ENCODE measurements at regions not wholly inside any gene's neighbourhood (a gene's known extent, or its start where the extent isn't known, plus 50 kb on each side); places are given as distances from the start of the nearest gene placed in this dataset.

DNA sequence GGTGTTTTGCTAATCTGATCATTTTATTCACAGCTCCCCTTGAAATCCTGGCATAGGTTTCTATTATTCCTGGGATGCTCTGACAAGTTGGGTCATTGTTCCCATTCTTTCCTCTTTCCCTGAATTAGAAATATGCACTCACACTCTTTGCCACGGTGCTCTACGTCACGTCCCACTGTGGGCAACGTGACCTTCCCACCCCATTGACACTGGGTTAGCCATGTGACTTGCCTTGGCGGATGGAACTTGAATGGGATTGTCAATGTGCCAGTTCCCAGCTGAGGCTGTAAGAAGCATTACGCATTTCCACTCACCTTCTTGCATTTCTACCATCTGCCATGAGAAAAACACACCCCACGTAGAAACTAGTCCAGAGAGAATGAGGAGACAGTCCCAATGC lies 492.4 kb downstream of the SHISA9 start:
- no peak for DNase-seq (ENCODE audit: low read depth)

DNA sequence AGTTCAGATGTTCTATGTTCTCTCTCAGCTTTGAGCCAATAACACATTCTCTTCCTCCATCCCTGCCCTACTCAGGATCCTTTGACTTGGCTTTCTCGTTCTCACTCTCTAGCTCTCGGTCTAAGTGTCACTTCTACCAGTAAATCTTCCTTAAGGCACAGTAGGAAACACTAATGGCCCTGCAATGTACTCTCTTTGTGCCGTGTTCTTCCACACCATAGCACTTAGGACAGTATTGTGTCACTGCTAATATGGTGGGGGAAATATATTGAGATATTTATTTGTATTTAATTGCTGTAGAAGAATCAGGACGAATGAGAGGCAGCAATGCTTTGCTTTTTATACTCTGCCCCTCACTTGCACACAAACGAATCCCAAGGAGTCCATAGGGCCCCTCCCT lies 493.1 kb downstream of the SHISA9 start:
- DNase-seq (ENCODE audit: low read depth) = no peak

DNA sequence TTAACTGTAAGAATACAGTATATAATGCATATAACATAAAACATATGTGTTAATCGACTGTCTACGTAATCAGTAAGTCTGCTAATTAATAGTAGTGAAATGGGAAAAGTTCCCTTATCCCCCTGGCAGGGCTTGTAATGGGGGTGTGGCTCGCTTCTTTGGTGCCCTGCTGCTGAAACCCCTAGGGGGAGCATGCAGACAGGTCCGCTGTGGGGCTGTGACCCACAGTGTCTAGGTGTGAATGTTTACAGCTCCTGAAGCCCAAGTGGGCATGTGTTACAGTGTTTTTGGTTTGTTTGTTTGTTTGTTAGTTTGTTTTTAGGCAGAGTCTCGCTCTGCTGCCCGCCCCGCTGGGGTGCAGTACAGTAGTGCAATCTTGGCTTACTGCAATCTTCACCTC lies 495.7 kb downstream of the SHISA9 start:
- DNase-seq (ENCODE audit: low read depth) = no peak

DNA sequence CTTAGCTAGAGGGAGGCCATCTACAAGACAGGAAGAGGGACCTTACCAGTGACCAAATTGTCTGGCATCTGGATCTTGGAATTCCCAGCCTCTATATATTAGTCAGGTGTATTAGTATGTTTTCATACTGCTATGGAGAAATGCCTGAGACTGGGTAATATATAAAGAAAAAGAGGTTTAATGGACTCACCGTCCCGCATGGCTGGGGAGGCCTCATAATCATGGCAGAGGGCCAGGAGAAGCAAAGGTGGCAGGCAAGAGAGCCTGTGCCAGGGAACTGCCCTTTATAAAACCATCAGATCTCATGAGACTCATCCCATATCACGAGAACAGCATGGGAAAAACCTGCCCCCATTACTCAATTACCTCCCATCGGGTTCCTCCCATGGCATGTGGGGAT lies 500.2 kb downstream of the SHISA9 start:
- DNase-seq (ENCODE audit: low read depth) = no peak

DNA sequence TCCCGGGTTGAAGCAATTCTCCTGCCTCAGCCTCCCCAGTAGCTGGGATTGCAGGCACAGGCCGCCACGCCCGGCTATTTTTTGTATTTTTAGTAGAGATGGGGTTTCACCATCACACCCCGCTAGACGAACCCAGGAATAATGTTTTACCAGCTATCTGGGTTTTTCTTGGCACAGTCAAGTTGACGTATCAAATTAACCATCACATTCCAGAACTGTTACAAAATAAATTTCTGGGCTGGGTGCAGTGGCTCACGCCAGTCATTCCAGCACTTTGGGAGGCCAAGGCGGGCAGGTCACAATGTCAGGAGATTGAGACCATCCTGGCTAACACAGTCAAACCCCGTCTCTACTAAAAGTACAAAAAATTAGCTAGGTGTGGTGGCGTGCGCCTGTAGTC lies 501.2 kb downstream of the SHISA9 start:
- peak; percentile 50 for DNase-seq (ENCODE audit: low read depth)

DNA sequence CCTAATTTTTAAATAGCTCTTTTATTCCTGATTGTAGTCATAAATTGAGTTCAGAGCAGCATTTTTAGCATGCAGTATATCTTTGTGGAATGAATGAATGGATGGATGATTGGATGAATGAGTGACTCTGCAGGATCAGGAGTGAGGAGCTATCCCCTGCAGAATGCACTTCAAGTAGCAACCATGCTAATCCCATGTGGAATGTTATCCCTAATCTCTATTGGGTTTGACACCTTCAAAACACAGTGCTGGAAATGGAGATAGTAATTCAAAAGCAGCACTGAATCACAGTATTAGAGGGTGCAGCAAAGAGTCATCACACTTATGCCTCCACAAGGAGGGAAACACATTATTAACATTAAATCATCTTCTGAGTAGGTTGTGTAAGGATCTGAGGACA lies 501.9 kb downstream of the SHISA9 start:
- no peak for DNase-seq (ENCODE audit: low read depth)

DNA sequence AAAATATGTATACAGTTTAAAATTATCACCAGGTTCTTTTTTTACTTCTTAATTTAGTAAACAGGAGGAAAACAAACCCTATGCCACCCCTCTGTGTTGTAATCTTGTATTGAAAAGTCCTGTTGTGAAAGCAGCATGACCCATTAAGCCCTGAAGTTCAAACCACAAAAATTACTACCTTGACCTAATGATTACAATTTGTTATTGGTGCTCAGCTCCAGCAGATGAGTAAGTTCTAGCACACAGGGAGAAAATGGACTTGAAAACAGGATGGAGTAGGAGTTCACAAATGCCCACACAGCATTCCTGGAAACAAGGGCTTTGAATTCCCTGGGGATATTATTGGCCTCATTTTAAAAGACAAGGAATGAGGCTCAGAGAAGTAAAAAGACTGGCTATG lies 505.8 kb upstream of the ERCC4 start:
- DNase-seq (ENCODE audit: low read depth) = no peak

DNA sequence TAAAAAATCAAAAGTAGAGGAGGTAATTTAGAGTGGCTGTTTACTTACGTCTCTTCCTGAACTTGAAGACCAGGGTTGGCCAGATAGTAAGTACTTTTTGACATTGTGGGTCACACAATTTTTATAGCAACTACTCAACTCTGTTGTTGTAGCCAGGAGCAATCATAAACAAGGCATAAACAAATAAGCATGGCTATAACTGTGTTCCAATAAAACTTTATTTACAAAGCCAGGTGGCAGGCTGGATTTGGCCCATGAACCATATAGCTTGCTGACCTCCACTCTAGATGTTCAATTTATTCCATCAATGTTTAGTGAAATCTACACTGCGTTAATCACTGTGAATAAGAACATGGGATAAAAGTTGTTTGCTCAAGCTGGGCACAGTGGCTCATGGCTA lies 500.4 kb upstream of the ERCC4 start:
- DNase-seq (ENCODE audit: low read depth) = no peak

DNA sequence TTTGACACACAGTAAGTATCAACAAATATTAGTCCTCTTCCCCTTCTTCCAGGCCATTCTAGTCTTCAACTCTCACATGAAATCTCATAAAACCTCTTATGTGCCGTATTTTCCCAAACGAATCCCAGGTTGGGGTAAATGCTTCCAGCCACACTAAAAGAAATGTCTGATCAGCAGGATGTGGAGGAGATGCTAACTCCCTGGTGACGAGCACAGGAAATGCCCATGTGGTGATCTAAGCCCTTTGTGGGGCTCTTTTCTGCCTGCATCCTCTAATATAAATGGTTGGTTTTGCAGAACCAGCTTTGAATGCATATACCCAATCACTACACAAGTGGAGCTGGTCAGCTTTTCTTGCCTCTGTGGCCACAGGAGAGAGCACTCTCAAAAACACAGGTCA lies 498.2 kb upstream of the ERCC4 start:
- DNase-seq (ENCODE audit: low read depth) = peak; percentile 23

DNA sequence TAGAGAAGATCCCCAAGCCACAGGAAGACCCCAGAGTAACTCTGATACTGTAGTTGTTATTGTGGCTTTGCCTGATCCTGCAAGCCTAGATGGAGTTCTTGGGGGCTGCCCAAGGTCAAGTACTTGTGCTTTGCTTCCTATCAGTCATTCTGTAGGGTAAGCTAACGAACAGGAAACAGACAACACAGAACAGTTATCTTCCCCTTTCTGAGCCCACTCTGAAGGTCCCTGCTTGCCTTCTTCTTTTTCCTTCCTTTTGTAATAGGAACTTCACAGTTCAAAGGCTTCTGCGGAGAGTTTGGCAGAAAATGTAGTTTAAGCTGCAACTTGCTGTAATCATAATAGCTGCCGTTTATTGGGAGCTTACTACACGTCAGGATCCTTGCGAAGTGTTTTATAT lies 494.1 kb upstream of the ERCC4 start:
- DNase-seq (ENCODE audit: low read depth) = no peak

DNA sequence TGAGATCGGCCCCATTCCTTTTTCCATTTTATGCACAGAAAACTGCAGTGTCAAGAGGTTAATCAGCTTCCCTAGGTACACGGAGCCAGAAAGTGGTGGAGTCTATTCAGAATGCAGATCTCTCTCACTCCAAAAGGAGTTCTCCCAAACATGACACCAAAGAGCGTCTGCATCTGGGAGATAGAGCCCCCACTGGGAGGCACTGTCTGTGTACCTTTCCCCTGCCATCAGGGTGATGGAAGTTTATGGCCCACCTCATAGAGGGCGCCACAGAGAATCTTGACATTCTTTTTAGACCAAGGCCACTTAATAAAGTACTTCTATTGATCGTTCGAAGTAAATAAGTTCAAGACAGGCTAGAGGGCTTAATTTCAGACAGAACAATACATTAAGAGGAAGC lies 493.7 kb upstream of the ERCC4 start:
- DNase-seq (ENCODE audit: low read depth) = no peak

DNA sequence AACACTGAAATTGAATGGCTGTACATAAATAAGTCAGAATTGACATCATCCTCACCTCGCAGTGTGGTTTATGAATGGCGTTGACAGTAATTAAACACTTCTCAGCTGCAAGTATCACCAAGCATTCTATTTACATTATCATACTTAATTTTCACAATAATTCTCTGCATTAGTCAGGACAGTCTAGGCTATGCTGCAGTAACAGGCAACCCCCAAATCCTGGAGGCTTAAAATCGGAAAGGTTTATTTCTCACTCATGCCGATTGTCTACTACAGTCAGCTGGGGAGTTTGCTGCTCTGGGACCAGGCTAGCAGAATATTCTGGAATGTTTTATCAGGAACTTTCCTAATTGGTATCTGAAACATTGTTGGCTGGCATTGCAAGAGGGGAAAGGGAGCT lies 493.2 kb upstream of the ERCC4 start:
- DNase-seq (ENCODE audit: low read depth) = no peak

DNA sequence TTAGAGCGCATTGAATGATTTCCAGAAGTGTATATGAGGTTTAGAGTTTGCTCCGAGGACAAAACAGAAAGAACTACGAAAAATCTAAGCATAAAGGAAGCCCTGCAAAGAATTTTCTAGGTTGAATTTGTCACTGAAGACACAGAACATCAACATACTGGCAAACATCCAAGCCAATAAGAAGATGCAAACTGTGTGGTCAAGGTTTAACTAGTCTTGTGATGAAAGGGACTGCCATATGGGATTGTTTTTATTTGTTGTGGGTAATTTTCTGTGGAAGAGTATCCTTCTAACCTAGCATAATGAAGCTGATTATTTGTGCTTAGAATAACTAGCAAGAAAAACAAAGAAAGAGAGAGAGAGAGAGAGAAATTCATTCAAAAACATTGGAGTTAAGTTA lies 492.0 kb upstream of the ERCC4 start:
- DNase-seq (ENCODE audit: low read depth) = peak; percentile 46

DNA sequence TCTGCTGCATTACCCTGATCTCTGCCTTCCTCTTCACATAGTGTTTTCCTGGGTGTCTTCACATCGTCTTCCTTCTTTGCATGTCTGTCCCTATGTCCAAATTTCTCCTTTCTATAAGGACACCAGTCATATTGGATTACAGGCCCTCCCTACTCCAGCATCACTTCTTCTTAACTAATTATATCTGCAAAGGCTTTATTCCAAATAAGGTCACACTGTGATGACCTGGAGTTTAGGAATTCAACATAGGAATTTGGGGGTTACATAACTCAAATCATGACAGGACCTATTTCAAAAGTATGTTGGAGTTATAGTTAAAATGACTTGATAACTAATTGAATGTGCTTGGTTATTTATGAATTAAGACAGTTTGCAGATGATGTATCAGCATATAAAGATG lies 490.5 kb upstream of the ERCC4 start:
- DNase-seq (ENCODE audit: low read depth) = no peak

DNA sequence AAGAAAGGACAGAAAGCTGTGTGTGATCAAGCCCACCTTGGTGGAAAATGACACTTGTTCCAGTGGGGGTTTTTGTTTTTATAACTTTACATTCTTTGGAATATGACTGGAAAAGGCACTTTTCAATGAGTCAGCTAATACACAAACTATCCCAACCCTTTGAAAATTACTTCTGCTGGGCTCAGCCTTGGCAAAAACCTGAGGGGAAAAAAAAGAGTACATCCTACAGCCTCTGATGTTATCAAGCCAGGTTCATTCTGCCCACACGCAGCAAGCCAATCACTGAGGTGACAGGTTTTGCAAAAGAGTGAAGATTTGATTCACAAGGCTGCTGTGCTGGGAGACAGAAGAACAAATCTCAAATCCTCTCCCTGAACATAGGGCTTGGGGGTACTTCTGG lies 484.5 kb upstream of the ERCC4 start:
- DNase-seq (ENCODE audit: low read depth) = no peak

DNA sequence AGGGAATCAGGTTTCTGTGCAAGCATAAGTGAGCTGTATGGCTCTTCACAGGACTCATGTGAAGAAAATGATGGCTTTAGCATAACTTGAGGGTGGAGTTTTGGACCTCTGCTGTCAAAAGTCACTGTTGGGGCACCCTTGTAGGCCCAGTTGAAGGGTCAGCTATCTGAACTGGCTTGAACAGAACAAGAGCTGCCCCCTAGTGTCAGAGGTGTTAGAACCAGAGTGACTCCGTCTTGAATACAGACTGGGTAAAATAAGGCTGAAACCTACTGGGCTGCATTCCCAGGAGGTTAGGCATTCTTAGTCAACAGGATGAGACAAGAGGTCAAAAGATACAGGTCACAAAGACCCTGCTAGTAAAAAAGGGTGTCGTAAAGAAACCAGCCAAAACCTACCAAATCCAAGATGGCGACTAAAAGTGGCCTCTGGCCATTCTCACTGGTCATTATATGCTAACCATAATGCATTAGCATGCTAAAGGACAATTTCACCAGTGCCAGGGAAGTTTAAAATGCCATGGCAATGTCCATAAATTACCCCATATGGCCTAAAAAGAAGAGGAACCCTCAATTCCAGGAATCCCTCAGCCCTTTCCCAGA lies 484.0 kb upstream of the ERCC4 start:
- no peak for DNase-seq (ENCODE audit: low read depth)

DNA sequence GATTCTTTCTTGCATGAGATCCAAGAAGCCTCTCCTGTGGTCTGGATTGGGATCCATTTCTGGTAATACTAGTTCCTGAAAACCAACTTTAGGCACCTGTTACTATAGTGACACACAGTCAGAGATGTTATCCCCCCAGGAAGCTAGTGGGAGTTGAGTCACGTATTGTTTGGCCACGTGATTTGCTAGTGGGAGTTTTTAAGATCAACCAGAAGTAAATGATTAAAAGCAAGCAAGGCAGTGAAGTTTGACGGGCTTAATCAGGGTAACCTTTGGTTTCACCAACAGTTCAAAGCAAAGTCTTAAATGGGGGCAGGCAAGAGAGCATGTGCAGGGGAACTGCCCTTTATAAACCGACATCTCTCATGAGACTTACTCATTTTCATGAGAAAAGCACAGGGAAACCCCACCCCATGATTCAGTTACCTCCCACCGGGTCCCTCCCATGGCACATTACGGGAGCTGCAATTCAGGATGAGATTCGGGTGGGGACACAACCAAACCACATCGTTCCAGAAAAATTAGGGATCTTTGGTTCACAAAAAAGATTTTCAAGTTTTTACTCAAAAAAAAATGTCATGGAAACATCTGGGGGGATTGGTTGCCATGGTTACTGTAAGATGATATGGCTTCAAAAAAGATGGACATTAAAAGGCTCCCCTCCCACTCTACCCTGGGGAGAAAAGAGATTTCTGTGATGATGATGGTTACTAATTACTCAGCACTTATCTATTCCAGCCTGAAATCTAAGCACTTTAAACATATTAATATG lies 483.1 kb upstream of the ERCC4 start:
- peak; percentile 47 for DNase-seq (ENCODE audit: low read depth)

DNA sequence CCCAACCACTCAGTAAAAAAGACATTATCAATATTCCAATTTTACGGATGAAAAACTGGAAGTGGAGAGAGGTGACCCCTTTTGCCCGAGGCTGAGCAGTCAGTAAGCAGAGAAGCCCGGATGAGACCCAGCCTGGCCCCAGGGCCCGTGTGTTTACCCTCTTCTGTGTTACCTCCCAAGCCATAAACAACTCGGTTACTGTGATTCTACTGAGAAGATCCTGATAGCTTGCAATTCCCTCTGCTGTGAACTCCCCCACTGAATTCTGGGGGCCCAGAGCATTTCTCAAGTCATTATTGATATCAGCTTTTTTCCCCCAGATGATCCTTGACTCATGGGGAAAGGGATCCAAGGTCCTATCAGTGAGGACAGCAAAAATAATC lies 482.6 kb upstream of the ERCC4 start:
- DNase-seq (ENCODE audit: low read depth) = no peak

DNA sequence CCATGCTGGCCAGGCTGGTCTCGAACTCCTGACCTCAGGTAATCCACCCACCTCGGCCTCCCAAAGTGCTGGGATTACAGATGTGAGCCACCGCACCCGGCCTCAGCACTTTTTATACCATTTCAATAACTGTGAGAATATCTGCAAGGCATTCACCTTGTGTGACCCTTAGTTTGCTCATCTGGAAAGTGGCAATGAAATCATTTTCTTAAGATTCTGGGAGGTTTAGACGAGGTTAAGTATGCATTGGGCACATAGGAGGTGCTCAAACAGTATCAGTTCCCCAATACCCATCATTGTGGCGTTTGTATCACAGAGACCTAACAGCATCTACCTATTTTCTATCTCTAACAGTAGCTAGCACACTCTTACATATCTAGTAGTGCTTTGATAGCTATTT lies 481.9 kb upstream of the ERCC4 start:
- no peak for DNase-seq (ENCODE audit: low read depth)

DNA sequence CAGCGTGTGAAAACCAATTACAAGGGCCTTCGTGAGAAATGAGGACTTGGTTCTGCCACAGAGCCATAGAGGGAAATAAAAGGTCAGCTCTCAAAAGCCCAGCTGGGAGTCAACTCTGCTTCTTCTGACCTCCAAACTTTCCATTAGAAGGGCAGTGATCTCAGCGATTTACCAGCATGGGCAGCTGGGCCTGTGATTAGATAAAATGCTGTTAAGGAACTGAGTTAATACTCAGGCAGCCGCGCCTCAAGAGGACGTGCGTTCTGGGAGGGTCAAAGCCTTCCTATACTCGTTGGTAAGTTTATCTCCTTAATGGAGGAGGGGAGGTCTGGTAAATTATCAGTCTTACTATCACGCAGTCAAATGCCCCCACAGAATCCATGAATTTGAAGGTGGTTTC lies 480.2 kb upstream of the ERCC4 start:
- no peak for DNase-seq (ENCODE audit: low read depth)

DNA sequence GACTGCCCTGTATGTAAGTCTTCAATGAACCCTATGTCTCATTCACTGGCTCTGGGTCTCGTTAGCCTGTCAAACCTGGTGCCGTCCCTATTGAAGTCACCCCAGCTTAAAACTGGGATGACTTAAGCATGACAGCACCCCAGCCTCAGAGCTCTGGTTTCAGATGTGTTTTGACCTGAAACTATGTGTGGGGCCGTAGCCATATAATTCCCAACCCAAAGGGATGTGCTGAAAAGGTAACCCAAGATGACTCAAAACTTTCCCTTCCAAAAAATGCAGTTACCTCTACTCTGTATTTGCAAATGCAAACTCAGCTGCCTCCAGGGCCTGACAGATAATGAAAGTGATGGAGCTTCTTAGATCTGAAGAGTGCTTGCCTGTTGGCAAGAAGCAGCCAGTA lies 478.3 kb upstream of the ERCC4 start:
- no peak for DNase-seq (ENCODE audit: low read depth)

DNA sequence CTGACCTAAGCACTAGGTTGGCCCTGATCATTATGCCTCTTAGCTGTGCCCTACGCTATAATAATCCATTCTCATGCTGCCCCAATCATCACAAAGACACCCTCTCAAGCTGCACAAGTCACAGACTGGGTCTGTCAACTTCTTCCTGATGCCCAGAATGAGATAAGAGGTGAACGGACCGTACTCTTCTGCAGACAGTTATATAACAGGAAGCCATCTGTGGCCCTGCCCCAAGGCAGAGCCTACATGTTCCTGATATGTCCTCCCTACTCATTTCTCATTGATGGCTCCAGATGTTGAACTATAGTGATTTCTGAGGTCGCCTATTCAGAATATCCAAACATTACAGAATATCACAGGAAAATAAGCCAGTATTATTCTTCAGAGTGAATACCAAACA lies 471.6 kb upstream of the ERCC4 start:
- no peak for DNase-seq (ENCODE audit: low read depth)

DNA sequence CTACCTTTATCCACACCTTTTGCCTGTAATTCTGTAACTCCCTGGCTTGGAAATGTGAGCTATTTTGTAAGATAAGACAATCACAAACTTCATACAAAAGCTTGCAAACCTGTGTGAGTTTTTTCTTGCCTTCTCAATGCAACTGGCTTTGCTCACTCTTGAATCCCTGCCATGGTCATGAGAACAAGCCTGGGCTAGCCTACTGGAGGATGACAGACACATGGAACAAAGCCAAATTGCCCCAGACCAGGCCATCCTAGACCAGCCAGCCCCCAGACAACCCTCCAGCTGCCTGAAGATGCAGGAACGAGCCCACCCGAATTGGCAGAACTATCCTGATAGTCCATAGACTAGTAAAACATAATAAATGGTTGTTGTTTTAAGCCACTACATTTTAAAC lies 466.6 kb upstream of the ERCC4 start:
- peak; percentile 73 for DNase-seq (ENCODE audit: low read depth)
